Stomach (tissue), 8 donors: ENCODE measurements at regions not wholly inside any gene's neighbourhood (a gene's known extent, or its start where the extent isn't known, plus 50 kb on each side); places are given as distances from the start of the nearest gene placed in this dataset.

Experiments
- DNase-seq, 2 donors: peaks; one replicate each; pipeline versions ENCODE4 v3.0.0 to v3.0.0-alpha.2; 2013 to 2019
- H3K27ac ChIP-seq, 5 donors: fragments of 200-600 bp in 4 of 5; sonication (generic) in 4 of 5; one replicate each; pipeline ENCODE4 v1.5.1; 2013 to 2019; ENCODE audit warnings: mild to moderate bottlenecking in 1 of 5, moderate library complexity in 1 of 5
- H3K27me3 ChIP-seq, 3 donors: fragments of 200-600 bp; sonication (generic); one replicate each; pipeline ENCODE4 v1.5.1; 2017 to 2019; ENCODE audit warnings: mixed run types in 1 of 3
- H3K36me3 ChIP-seq, 4 donors: fragments of 200-600 bp; sonication (generic); 1 replicate in 3 of 4; 2 replicates in 1 of 4; pipeline ENCODE4 v1.5.1; 2016 to 2019
- H3K4me1 ChIP-seq, 4 donors: fragments of 200-600 bp; sonication (generic); one replicate each; pipeline ENCODE4 v1.5.1; 2016 to 2019
- H3K4me3 ChIP-seq, 4 donors: fragments of 200-600 bp; sonication (generic) in 3 of 4; one replicate each; pipeline ENCODE4 v1.5.1; 2016 to 2019; ENCODE audit warnings: mild to moderate bottlenecking in 1 of 4
- H3K9me3 ChIP-seq, 4 donors: fragments of 200-600 bp; sonication (generic); one replicate each; pipeline ENCODE4 v1.5.1; 2016 to 2019
- CTCF ChIP-seq, 7 experiments: fragments of 450-650 bp in 4 of 7; fragments of 200-600 bp in 3 of 7; sonication (generic) in 3 of 7; IDR thresholded peaks; one replicate each; pipeline ENCODE4 v1.5.1; 2016 to 2019; ENCODE audit warnings: antibody characterized with exemption in 7 of 7, control low read depth in 2 of 7, mild to moderate bottlenecking in 1 of 7
- EP300 ChIP-seq: sonication (generic); formaldehyde crosslinking; IDR thresholded peaks from one replicate; pipeline ENCODE4 v1.6.1; 2017; ENCODE audit warnings: antibody characterized with exemption
- POLR2A ChIP-seq, 4 donors: fragments of 450-650 bp; IDR thresholded peaks; one replicate each; pipeline ENCODE4 v1.6.1; 2016; ENCODE audit warnings: antibody characterized with exemption in 4 of 4, control low read depth in 2 of 4, mild to moderate bottlenecking in 1 of 4, moderate library complexity in 1 of 4
- POLR2AphosphoS5 ChIP-seq, 3 donors: sonication (generic); formaldehyde crosslinking; IDR thresholded peaks; one replicate each; pipeline ENCODE4 v1.6.1; 2016; ENCODE audit warnings: antibody characterized with exemption in 3 of 3
- WGBS, 5 donors: extraction: QIAGEN DNeasy Blood & Tissue Kit in 3 of 5; methylation state at CpG; one replicate each; pipeline versions ENCODE4 v1.1.5 to v1.1.7; 2013 to 2018; 5-methylcytosine and 5-hydroxymethylcytosine counted together
- intact Hi-C: fragments of 100-400 bp; cut with DNase I; formaldehyde crosslinking; loops from one replicate; pipeline ENCODE4 v1.15.1; 2023; ENCODE audit warnings: low total_unique reads
- donor health status: healthy with polysubstance abuse.
- donor health status: Bipolar disorder and iron deficiency.
- donor health status: healthy.

- H3K9me3 ChIP-seq: peaks cover 0 to 11% (median 0%) of the 10 kb centered on the region in 4 donors
- intact Hi-C loops: no loop called here
- H3K4me1 ChIP-seq: peaks cover 0 to 7% (median 5%) of the 10 kb centered on the region in 4 donors
- 48 to 56% (median 52%) methylated on average over 6 of the region's 6 CpGs for WGBS, 5 donors
- H3K27ac ChIP-seq: peak overlapping the region in 1 of 5 donors; percentile 39
- no peak for DNase-seq
- H3K4me3 ChIP-seq: no peak overlapping the region
- no peaks in the 10 kb centered on the region for H3K27me3 ChIP-seq
- TF ChIP-seq CTCF (IDR thresholded peaks at IDR 0.05): no peak
- TF ChIP-seq POLR2AphosphoS5 (IDR thresholded peaks at IDR 0.05): peak in 2 of 3 donors; percentile 17 to 33
- H3K36me3 ChIP-seq: no peaks in the 10 kb centered on the region
Observed at GRCh38 chr6:119459207-119459974, 109.8 kb upstream of the MAN1A1 start.

- no peaks in the 10 kb centered on the region for H3K36me3 ChIP-seq
- intact Hi-C loops: no loop called here
- WGBS, 5 donors: 72 to 93% (median 80%) methylated on average over 2 of the region's 2 CpGs
- no peaks in the 10 kb centered on the region for H3K9me3 ChIP-seq
- no peak for DNase-seq
- no peaks in the 10 kb centered on the region for H3K27me3 ChIP-seq
- H3K4me1 ChIP-seq: peaks cover 0 to 17% (median 6%) of the 10 kb centered on the region in 4 donors
- no peak overlapping the region for H3K27ac ChIP-seq
- no peak for TF ChIP-seq POLR2AphosphoS5 (IDR thresholded peaks at IDR 0.05)
- TF ChIP-seq CTCF (IDR thresholded peaks at IDR 0.05): no peak
- TF ChIP-seq POLR2A (IDR thresholded peaks at IDR 0.05): no peak
- TF ChIP-seq EP300: no peak
- no peak overlapping the region for H3K4me3 ChIP-seq
Observed at GRCh38 chr6:119454714-119455113, 105.2 kb upstream of the MAN1A1 start.

- TF ChIP-seq POLR2AphosphoS5 (IDR thresholded peaks at IDR 0.05): no peak
- no peak for TF ChIP-seq CTCF (IDR thresholded peaks at IDR 0.05)
- no peak for TF ChIP-seq EP300
- no peak for TF ChIP-seq POLR2A (IDR thresholded peaks at IDR 0.05)
Observed at GRCh38 chr6:119453242-119454200, 104.0 kb upstream of the MAN1A1 start.

GRCh38 chr6:119449331-119450156 lies 100.0 kb upstream of the MAN1A1 start:
- intact Hi-C loops: no loop called here
- H3K27ac ChIP-seq: peak overlapping the region in 1 of 5 donors; percentile 16
- H3K4me1 ChIP-seq: peaks cover 15 to 39% (median 31%) of the 10 kb centered on the region in 4 donors
- H3K27me3 ChIP-seq: no peaks in the 10 kb centered on the region
- H3K36me3 ChIP-seq: no peaks in the 10 kb centered on the region
- peak in 1 of 2 donors; percentile 25 for DNase-seq
- no peaks in the 10 kb centered on the region for H3K9me3 ChIP-seq
- whole genome bisulfite sequencing, 5 donors: 43 to 75% (median 59%) methylated on average over 6 of the region's 6 CpGs
- no peak overlapping the region for H3K4me3 ChIP-seq
- TF ChIP-seq POLR2A (IDR thresholded peaks at IDR 0.05) (no peak), POLR2AphosphoS5 (IDR thresholded peaks at IDR 0.05) (peak in 1 of 3 donors; percentile 55), EP300 (no peak), CTCF (IDR thresholded peaks at IDR 0.05) (no peak)

More at GRCh38 chr6:119453242-119454200, 104.0 kb upstream of the MAN1A1 start:
- Histone ChIP-seq H3K4me1 (peaks cover 0 to 22% (median 8%) of the 10 kb centered on the region in 4 donors), H3K27ac (no peak overlapping the region), H3K36me3 (no peaks in the 10 kb centered on the region), H3K9me3 (no peaks in the 10 kb centered on the region), H3K4me3 (no peak overlapping the region), H3K27me3 (no peaks in the 10 kb centered on the region)
- DNase-seq: no peak
- intact Hi-C loops: no loop called here
- WGBS, 5 donors: 84 to 91% (median 87%) methylated on average over 6 of the region's 6 CpGs
